Endothelial cell of umbilical vein (primary cell): ENCODE measurements at regions not wholly inside any gene's neighbourhood (a gene's known extent, or its start where the extent isn't known, plus 50 kb on each side); places are given as distances from the start of the nearest gene placed in this dataset.

Source experiments
- BruUV-seq: library from RNA; stranded (reverse); fragments of 400-500 nt; replicated peaks from 2 replicates; lab custom pipeline; 2021; lab: Mats Ljungman, UMichigan
- CTCF ChIA-PET: fragments of 300-600, 350-600 bp; sonication (Branson Sonifier 250); formaldehyde crosslinking; loops from one replicate; lab custom pipeline; 2021; ENCODE audit warnings: antibody characterized with exemption, inconsistent platforms; lab: Charles Lee
- POLR2A ChIA-PET: fragments of 300-600, 350-600 bp; sonication (Branson Sonifier 250); formaldehyde crosslinking; loops from one replicate; lab custom pipeline; 2021; ENCODE audit warnings: antibody characterized with exemption, inconsistent platforms; lab: Charles Lee
- DNase-seq: peaks from one replicate; pipeline ENCODE4 v3.0.0-alpha.2; 2011; ENCODE audit warnings: low read depth, low spot score
- FAIRE-seq: peaks from 2 replicates; lab custom pipeline; 2011; peaks lifted over from hg19 to GRCh38; lab: Jason Lieb, UNC
- H2AFZ ChIP-seq: 2 replicates; pipeline ENCODE4 v1.6.0; 2012; ENCODE audit warnings: low read depth, low read length, control low read depth, inconsistent platforms
- H3K27ac ChIP-seq: 2 replicates; pipeline ENCODE4 v1.5.1; 2011; ENCODE audit warnings: low read depth, mild to moderate bottlenecking, control low read depth, low read length, moderate library complexity; ENCODE audit not compliant: insufficient read depth
- H3K27me3 ChIP-seq, 2 experiments: 2 replicates each; pipeline versions ENCODE4 v1.6.0 to v1.6.1; 2011; ENCODE audit warnings: low read length in 2 of 2, mixed read lengths in 1 of 2; ENCODE audit not compliant: control insufficient read depth in 2 of 2, insufficient read depth in 2 of 2
- H3K36me3 ChIP-seq, 2 experiments: 2 replicates in 1 of 2; 3 replicates in 1 of 2; pipeline ENCODE4 v1.5.1; 2011; ENCODE audit warnings: low read length in 2 of 2, mild to moderate bottlenecking in 1 of 2, moderate library complexity in 1 of 2; ENCODE audit not compliant: control insufficient read depth in 2 of 2, insufficient read depth in 2 of 2; ENCODE audit errors: extremely low read depth in 1 of 2
- H3K4me1 ChIP-seq: 3 replicates; pipeline ENCODE4 v1.5.1; 2011; ENCODE audit warnings: mild to moderate bottlenecking, low read length; ENCODE audit not compliant: control insufficient read depth, insufficient read depth; ENCODE audit errors: extremely low read depth
- H3K4me2 ChIP-seq: 2 replicates; pipeline ENCODE4 v1.6.1; 2011; ENCODE audit warnings: low read length, control low read depth, mixed read lengths; ENCODE audit not compliant: insufficient read depth
- H3K4me3 ChIP-seq, 3 experiments: fragments of 200-600 bp in 1 of 3; sonication (generic), shearing (Covaris generic) in 1 of 3; replicated peaks in 1 of 3; 2 replicates each; pipeline ENCODE4 v1.5.1; 2011 to 2016; ENCODE audit warnings: control low read depth in 3 of 3, low read length in 3 of 3, mild to moderate bottlenecking in 2 of 3, inconsistent platforms in 1 of 3, low read depth in 1 of 3, moderate library complexity in 1 of 3; ENCODE audit not compliant: insufficient read depth in 1 of 3
- H3K79me2 ChIP-seq: 2 replicates; pipeline ENCODE4 v1.6.0; 2012; ENCODE audit warnings: low read length, inconsistent platforms; ENCODE audit not compliant: control insufficient read depth, insufficient read depth
- H3K9ac ChIP-seq: replicated peaks from 2 replicates; pipeline ENCODE3; 2011; ENCODE audit warnings: low read length, control low read depth; ENCODE audit not compliant: insufficient read depth; ENCODE audit errors: extremely low read depth
- H3K9me1 ChIP-seq: replicated peaks from 3 replicates; pipeline ENCODE4 v1.6.0; 2011; ENCODE audit warnings: mild to moderate bottlenecking, low read length; ENCODE audit not compliant: control insufficient read depth, insufficient read depth; ENCODE audit errors: extremely low read depth
- H3K9me3 ChIP-seq: replicated peaks from 2 replicates; pipeline ENCODE4 v1.5.1; 2012; ENCODE audit warnings: low read length, inconsistent platforms; ENCODE audit not compliant: control insufficient read depth, insufficient read depth
- H4K20me1 ChIP-seq: replicated peaks from 2 replicates; pipeline ENCODE3; 2011; ENCODE audit warnings: mild to moderate bottlenecking, low read length; ENCODE audit not compliant: control insufficient read depth, insufficient read depth; ENCODE audit errors: extremely low read depth
- CTCF ChIP-seq, 2 donors: IDR thresholded peaks; 1 replicate in 1 of 2; 2 replicates in 1 of 2; pipeline ENCODE4 v1.5.1; 2011; ENCODE audit warnings: low read length in 2 of 2, mild to moderate bottlenecking in 2 of 2, moderate library complexity in 2 of 2, control low read depth in 1 of 2, inconsistent platforms in 1 of 2, low read depth in 1 of 2; ENCODE audit not compliant: insufficient read depth in 1 of 2; ENCODE audit errors: extremely low read depth in 1 of 2
- EZH2 ChIP-seq: IDR thresholded peaks from 2 replicates; pipeline ENCODE4 v1.6.1; 2012; ENCODE audit warnings: borderline replicate concordance, low read depth, mild to moderate bottlenecking, moderate library complexity, low read length, inconsistent platforms; ENCODE audit not compliant: severe bottlenecking
- FOS ChIP-seq: IDR thresholded peaks from 2 replicates; pipeline ENCODE4 v1.6.1; 2011; ENCODE audit warnings: mild to moderate bottlenecking, low read length, moderate library complexity, borderline replicate concordance; ENCODE audit not compliant: insufficient read depth
- GATA2 ChIP-seq: IDR thresholded peaks from 2 replicates; pipeline ENCODE4 v1.7.0; 2011; ENCODE audit warnings: low read depth, mild to moderate bottlenecking, moderate library complexity, mixed read lengths, low read length; ENCODE audit not compliant: insufficient read length, insufficient read depth
- JUN ChIP-seq: IDR thresholded peaks from 2 replicates; pipeline ENCODE4 v1.6.1; 2011; ENCODE audit warnings: borderline replicate concordance, low read depth; ENCODE audit not compliant: insufficient read length, insufficient read depth
- MAX ChIP-seq: IDR thresholded peaks from 2 replicates; pipeline ENCODE4 v1.6.1; 2011; ENCODE audit not compliant: insufficient read depth, insufficient read length
- MYC ChIP-seq: IDR thresholded peaks from one replicate; pipeline ENCODE4 v1.6.1; 2011; ENCODE audit warnings: mild to moderate bottlenecking, low read depth, low read length
- POLR2A ChIP-seq: IDR thresholded peaks from 2 replicates; pipeline ENCODE4 v1.6.1; 2012; ENCODE audit warnings: low read depth, mild to moderate bottlenecking, control low read depth, low read length
- POLR2AphosphoS5 ChIP-seq: IDR thresholded peaks from 2 replicates; pipeline ENCODE4 v1.6.1; 2012; ENCODE audit warnings: low read depth, mild to moderate bottlenecking, control low read depth, low read length, moderate library complexity; ENCODE audit not compliant: insufficient read depth
- dilution Hi-C: fragments of 300-500 bp; cut with MboI; formaldehyde crosslinking; loops from one replicate; pipeline ENCODE4 v1.15.0; 2019; ENCODE audit warnings: low sequenced_read_pairs; ENCODE audit not compliant: extremely low pct_ligation_motif_present
- intact Hi-C: fragments of 100-400 bp; cut with micrococcal nuclease; formaldehyde crosslinking; loops from one replicate; pipeline ENCODE4 v1.10.0; 2022

- no peaks in the 10 kb centered on the region for H3K27me3 ChIP-seq
- no peak overlapping the region for H3K4me2 ChIP-seq
- no TSS peak for BruUV-seq
- dilution Hi-C loops, result no loop called here
- no peaks in the 10 kb centered on the region for H3K9me1 ChIP-seq
- H3K36me3 ChIP-seq, result no peaks in the 10 kb centered on the region
- H3K9me3 ChIP-seq, result no peaks in the 10 kb centered on the region
- no peaks in the 10 kb centered on the region for H3K4me1 ChIP-seq
- no peaks in the 10 kb centered on the region for H3K79me2 ChIP-seq
- H4K20me1 ChIP-seq, result no peaks in the 10 kb centered on the region
- intact Hi-C loops, result no loop called here
- H3K27ac ChIP-seq, result no peak overlapping the region
- no peak overlapping the region for H3K9ac ChIP-seq
- DNase-seq, result no peak
- no peak overlapping the region for H3K4me3 ChIP-seq
- H2AFZ ChIP-seq, result no peak overlapping the region
- CTCF ChIA-PET, result no interaction called here
- POLR2A ChIA-PET, result no interaction called here
- TF ChIP-seq GATA2 (no peak), POLR2AphosphoS5 (no peak), JUN (no peak), FOS (no peak), MAX (no peak), CTCF (IDR thresholded peaks at IDR 0.05; ENCODE audit: extremely low read depth in 1 of 2, insufficient read depth in 1 of 2, low read depth in 1 of 2, low read length in 2 of 2) (no peak), MYC (no peak), POLR2A (no peak), EZH2 (no peak)
- FAIRE-seq, result no peak
Measured at GRCh38 chr14:40280652-40281051, 848.4 kb upstream of the FBXO33 start.
